Tibial nerve (tissue), 3 donors: ENCODE measurements at regions not wholly inside any gene's neighbourhood (a gene's known extent, or its start where the extent isn't known, plus 50 kb on each side); places are given as distances from the start of the nearest gene placed in this dataset.

Experiments used
- POLR2A ChIP-seq, 2 donors: fragments of 450-650 bp; IDR thresholded peaks; one replicate each; pipeline ENCODE4 v1.6.1; 2017; ENCODE audit warnings: antibody characterized with exemption in 2 of 2, mild to moderate bottlenecking in 2 of 2, moderate library complexity in 2 of 2
- TF ChIP-seq, protein P1 (sequence below), 5 experiments: fragments of 200-600 bp in 3 of 5; fragments of 450-650 bp in 2 of 5; sonication (generic) in 3 of 5; IDR thresholded peaks; one replicate each; pipeline ENCODE4 v1.5.1; 2016 to 2019; ENCODE audit warnings: antibody characterized with exemption in 5 of 5, mild to moderate bottlenecking in 3 of 5, moderate library complexity in 2 of 5

DNA sequence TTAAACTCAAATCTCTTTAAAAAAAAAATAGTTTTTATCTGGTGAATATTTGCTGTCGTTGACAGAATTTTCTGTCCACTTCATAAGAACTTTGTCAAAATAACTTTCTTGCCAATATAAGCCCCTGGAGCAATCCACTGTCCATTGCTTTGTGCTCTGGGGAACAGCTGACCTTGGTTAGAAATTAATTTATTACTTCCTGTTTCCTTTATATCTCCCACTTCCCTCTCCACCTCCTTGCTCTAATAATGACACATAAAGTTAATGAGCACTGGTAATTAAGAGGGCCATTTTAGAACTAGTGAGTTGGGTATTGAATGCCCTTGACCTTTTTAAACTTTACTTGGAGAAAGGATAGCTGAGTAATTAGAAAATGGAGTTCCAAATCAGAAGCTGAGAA, 151.3 kb upstream of the LEF1 start:
- TF ChIP-seq, protein P1, sequence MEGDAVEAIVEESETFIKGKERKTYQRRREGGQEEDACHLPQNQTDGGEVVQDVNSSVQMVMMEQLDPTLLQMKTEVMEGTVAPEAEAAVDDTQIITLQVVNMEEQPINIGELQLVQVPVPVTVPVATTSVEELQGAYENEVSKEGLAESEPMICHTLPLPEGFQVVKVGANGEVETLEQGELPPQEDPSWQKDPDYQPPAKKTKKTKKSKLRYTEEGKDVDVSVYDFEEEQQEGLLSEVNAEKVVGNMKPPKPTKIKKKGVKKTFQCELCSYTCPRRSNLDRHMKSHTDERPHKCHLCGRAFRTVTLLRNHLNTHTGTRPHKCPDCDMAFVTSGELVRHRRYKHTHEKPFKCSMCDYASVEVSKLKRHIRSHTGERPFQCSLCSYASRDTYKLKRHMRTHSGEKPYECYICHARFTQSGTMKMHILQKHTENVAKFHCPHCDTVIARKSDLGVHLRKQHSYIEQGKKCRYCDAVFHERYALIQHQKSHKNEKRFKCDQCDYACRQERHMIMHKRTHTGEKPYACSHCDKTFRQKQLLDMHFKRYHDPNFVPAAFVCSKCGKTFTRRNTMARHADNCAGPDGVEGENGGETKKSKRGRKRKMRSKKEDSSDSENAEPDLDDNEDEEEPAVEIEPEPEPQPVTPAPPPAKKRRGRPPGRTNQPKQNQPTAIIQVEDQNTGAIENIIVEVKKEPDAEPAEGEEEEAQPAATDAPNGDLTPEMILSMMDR (IDR thresholded peaks at IDR 0.05), result no peak
- TF ChIP-seq POLR2A (IDR thresholded peaks at IDR 0.05), result no peak
